ENCODE measurements at regions not wholly inside any gene's neighbourhood (a gene's known extent, or its start where the extent isn't known, plus 50 kb on each side); places are given as distances from the start of the nearest gene placed in this dataset.

GRCh38 chr7:156499247-156499881, 141.2 kb upstream of the RNF32 start:
- no peak for TF ChIP-seq CTCF (IDR thresholded peaks at IDR 0.05)
- no peak for TF ChIP-seq POLR2AphosphoS5 (IDR thresholded peaks at IDR 0.05; ENCODE audit: low read depth, low read length)
- TF ChIP-seq REST (IDR thresholded peaks at IDR 0.05; ENCODE audit: insufficient read depth in 1 of 2, low read depth in 2 of 2, low read length in 1 of 2): no peak
- TF ChIP-seq SIN3A (IDR thresholded peaks at IDR 0.05; ENCODE audit: borderline replicate concordance, insufficient read depth, low read depth, low read length): no peak
- no peak for TF ChIP-seq TCF7L2 (IDR thresholded peaks at IDR 0.05; ENCODE audit: low read depth, low read length)

Measured in Panc1 (cell line).